Right lobe of liver (tissue), 6 donors: ENCODE measurements at regions not wholly inside any gene's neighbourhood (a gene's known extent, or its start where the extent isn't known, plus 50 kb on each side); places are given as distances from the start of the nearest gene placed in this dataset.

Source experiments
- ATAC-seq, 4 donors: fragments of 200-7000 bp; cut with Tn5 transposase; one replicate each; pipeline ENCODE4 v1.9.1; 2020; ENCODE audit warnings: mild to moderate bottlenecking in 4 of 4, moderate library complexity in 4 of 4
- DNase-seq, 3 donors: peaks; one replicate each; pipeline ENCODE4 v3.0.0-alpha.2; 2020
- H3K27ac ChIP-seq, 3 donors: fragments of 200-600 bp; one replicate each; pipeline ENCODE4 v1.8.0; 2022
- H3K27me3 ChIP-seq, 2 donors: fragments of 200-600 bp; one replicate each; pipeline ENCODE4 v1.8.0; 2022
- H3K36me3 ChIP-seq, 4 donors: fragments of 200-600 bp; sonication (generic) in 1 of 4; one replicate each; pipeline versions ENCODE4 v1.5.1 to v1.8.0; 2017 to 2022; ENCODE audit warnings: control low read depth in 1 of 4
- H3K4me1 ChIP-seq, 4 donors: fragments of 200-600 bp; sonication (generic) in 1 of 4; one replicate each; pipeline versions ENCODE4 v1.5.1 to v1.8.0; 2017 to 2022; ENCODE audit warnings: control low read depth in 1 of 4
- H3K4me3 ChIP-seq, 3 donors: fragments of 200-600 bp; one replicate each; pipeline ENCODE4 v1.8.0; 2022
- H3K9me3 ChIP-seq, 4 donors: fragments of 200-600 bp; sonication (generic) in 1 of 4; one replicate each; pipeline versions ENCODE4 v1.5.1 to v1.8.0; 2017 to 2022; ENCODE audit warnings: control low read depth in 1 of 4
- POLR2A ChIP-seq: fragments of 450-650 bp; IDR thresholded peaks from one replicate; pipeline ENCODE4 v1.6.1; 2017; ENCODE audit warnings: antibody characterized with exemption, mild to moderate bottlenecking
- WGBS: methylation state at CpG from one replicate; pipeline ENCODE4 v1.1.6; 2018; ENCODE audit warnings: low coverage, low lambda C conversion rate; ENCODE audit not compliant: insufficient coverage; ENCODE audit errors: missing lambda C conversion rate; 5-methylcytosine and 5-hydroxymethylcytosine counted together
- intact Hi-C, 2 donors: fragments of 100-400 bp; cut with DNase I; formaldehyde crosslinking; loops; one replicate each; pipeline versions ENCODE4 v1.11.2 to v1.14.1; 2022
- TF ChIP-seq, protein P1 (sequence below), 4 donors: fragments of 200-600 bp in 3 of 4; fragments of 450-650 bp in 1 of 4; IDR thresholded peaks; one replicate each; pipeline versions ENCODE4 v1.5.1 to v1.8.0; 2016 to 2022; ENCODE audit warnings: antibody characterized with exemption in 4 of 4, mild to moderate bottlenecking in 2 of 4
- donor health status: DM: no; HTN: yes; CAD: no.
- donor health status: DM: no; HTN: no; CAD: no.
- donor health status: DM: no; HTN: no; CAD: no.
- donor health status: DM: no; HTN: yes; CAD: no.
- donor health status: DM: no; HTN: yes; CAD: no.

DNA sequence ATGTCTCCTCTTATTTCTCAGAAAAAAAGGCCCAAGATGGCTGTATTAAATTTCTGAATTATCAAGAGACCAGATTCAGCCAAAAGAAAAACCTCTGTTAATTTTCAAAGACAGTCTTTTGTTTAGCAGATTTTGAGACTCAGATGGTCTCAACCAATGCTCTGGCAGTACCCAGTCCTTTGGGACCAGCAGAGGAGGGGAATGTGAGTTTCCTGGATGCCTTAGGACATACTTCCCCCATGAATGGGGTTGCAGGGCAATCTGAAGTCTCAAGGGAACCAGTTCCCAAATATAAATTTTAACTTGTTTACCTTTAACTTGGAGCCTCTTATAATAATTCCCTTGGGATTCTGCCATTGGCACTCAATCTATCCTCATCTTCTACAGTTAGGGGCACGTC lies 107.8 kb upstream of the ZNF521 start:
- H3K9me3 ChIP-seq, result no peaks in the 10 kb centered on the region
- TF ChIP-seq POLR2A, result no peak
- TF ChIP-seq, protein P1, sequence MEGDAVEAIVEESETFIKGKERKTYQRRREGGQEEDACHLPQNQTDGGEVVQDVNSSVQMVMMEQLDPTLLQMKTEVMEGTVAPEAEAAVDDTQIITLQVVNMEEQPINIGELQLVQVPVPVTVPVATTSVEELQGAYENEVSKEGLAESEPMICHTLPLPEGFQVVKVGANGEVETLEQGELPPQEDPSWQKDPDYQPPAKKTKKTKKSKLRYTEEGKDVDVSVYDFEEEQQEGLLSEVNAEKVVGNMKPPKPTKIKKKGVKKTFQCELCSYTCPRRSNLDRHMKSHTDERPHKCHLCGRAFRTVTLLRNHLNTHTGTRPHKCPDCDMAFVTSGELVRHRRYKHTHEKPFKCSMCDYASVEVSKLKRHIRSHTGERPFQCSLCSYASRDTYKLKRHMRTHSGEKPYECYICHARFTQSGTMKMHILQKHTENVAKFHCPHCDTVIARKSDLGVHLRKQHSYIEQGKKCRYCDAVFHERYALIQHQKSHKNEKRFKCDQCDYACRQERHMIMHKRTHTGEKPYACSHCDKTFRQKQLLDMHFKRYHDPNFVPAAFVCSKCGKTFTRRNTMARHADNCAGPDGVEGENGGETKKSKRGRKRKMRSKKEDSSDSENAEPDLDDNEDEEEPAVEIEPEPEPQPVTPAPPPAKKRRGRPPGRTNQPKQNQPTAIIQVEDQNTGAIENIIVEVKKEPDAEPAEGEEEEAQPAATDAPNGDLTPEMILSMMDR (IDR thresholded peaks at IDR 0.05), result no peak
- ATAC-seq (no peak), DNase-seq (no peak)
- 17% methylated on average over 1 of the region's 1 CpG for WGBS
- intact Hi-C loops, result no loop called here
- H3K27ac ChIP-seq, result no peak overlapping the region
- no peak overlapping the region for H3K4me3 ChIP-seq
- no peaks in the 10 kb centered on the region for H3K27me3 ChIP-seq
- H3K4me1 ChIP-seq, result no peaks in the 10 kb centered on the region
- no peaks in the 10 kb centered on the region for H3K36me3 ChIP-seq

DNA sequence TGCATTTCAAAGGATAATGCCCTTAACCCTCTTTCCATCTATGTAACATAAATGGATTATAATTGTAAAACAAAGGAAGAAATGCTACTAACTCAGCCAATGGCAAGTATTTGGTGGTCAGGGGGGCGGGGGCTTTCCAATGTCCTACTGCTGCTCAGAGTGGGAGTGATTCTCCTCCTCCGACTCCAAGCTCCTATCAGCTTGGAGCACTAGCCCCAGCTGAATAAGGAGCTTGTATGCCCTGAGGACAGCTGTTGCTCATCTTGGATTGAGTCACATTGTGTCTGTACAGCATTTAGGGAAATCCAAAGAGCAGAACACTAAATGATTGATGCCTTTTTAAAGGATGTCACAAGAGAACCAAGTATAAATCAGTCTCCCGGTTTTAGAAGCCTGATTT lies 105.6 kb upstream of the ZNF521 start:
- DNase-seq (no peak), ATAC-seq (no peak)
- Histone ChIP-seq H3K4me3 (no peak overlapping the region), H3K9me3 (no peaks in the 10 kb centered on the region), H3K36me3 (no peaks in the 10 kb centered on the region), H3K27me3 (no peaks in the 10 kb centered on the region), H3K27ac (no peak overlapping the region), H3K4me1 (no peaks in the 10 kb centered on the region)
- intact Hi-C loops, result no loop called here
- 34% methylated on average over 3 of the region's 3 CpGs for WGBS
- TF ChIP-seq POLR2A, result no peak
- TF ChIP-seq, protein P1 (IDR thresholded peaks at IDR 0.05), result no peak

DNA sequence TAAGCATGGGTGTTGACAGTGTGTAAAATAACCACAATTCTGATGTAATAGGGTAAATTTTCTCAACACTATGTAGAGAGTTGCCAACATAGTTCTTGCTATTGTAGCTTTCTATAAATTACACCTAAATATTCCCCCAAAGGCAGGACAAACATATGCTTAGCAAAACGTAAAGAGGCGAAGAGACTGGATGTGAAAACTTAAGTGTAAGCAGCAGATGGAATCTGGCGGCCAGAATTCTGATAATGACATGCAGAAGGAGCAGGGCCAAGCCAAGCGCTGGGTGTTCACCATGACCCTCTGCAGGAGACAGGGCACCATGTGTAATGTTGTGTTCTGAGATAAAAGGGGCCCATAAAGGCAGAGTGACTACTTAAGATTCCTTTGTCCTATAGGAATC lies 105.2 kb upstream of the ZNF521 start:
- intact Hi-C loops, result no loop called here
- ATAC-seq, result no peak
- Histone ChIP-seq H3K9me3 (no peaks in the 10 kb centered on the region), H3K27me3 (no peaks in the 10 kb centered on the region), H3K36me3 (no peaks in the 10 kb centered on the region), H3K4me1 (no peaks in the 10 kb centered on the region), H3K27ac (no peak overlapping the region), H3K4me3 (no peak overlapping the region)
- DNase-seq, result no peak
- TF ChIP-seq, protein P1 (IDR thresholded peaks at IDR 0.05), result no peak
- TF ChIP-seq POLR2A, result no peak
- WGBS, result 62% methylated on average over 4 of the region's 4 CpGs

DNA sequence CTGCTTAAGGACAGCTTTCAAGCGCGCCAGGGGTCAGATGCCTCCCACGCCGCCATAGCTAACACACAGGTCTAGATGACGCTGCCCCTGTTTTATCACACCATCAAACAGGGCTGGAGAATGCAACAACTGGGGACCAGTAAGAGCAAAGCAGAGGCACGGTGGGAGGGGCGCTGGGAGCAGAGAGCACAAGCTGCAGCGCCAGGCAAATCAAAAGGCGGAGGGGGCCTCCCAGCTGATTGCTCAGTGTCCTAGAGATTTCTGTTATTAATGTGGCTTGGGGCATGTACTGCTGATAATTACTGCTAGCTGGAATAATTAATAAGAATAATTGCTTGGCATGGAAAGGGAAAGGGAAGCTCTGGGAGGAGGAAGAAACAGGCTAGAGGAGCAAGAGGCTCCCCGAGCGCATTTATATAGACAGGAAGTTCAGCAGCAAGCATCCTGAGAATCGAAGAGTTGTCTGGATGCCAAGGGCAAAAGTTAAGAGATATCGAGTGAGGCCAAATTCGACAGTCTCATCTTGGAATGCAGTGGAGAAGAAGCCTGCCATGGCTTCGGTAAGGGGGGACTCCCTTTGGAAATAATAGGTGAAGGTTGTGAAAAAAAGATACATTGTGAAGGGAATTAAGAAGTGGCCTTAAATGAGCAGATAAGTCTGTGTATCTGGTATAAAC lies 104.5 kb upstream of the ZNF521 start:
- no peak overlapping the region for H3K27ac ChIP-seq
- intact Hi-C loops, result no loop called here
- no peak for DNase-seq
- H3K4me3 ChIP-seq, result no peak overlapping the region
- no peaks in the 10 kb centered on the region for H3K36me3 ChIP-seq
- no peaks in the 10 kb centered on the region for H3K4me1 ChIP-seq
- H3K27me3 ChIP-seq, result no peaks in the 10 kb centered on the region
- 54% methylated on average over 15 of the region's 15 CpGs for WGBS
- ATAC-seq, result peak in 3 of 4 donors; percentile 28 to 47 (median 30)
- no peak for TF ChIP-seq POLR2A
- TF ChIP-seq, protein P1 (IDR thresholded peaks at IDR 0.05), result no peak
- no peaks in the 10 kb centered on the region for H3K9me3 ChIP-seq
